ENCODE measurements at regions not wholly inside any gene's neighbourhood (a gene's known extent, or its start where the extent isn't known, plus 50 kb on each side); places are given as distances from the start of the nearest gene placed in this dataset.
"Not testable (repeated sequence)": the region's sequence is repeated elsewhere in the genome, so short reads cannot be mapped to it uniquely, and the experiment has no call there.

GRCh38 chrX:123788193-123788592, 55.3 kb upstream of the THOC2 start:
- H3K4me1 Mint-ChIP-seq; H3K9me3 Mint-ChIP-seq; H3K27ac Mint-ChIP-seq; H3K36me3 Mint-ChIP-seq (ENCODE audit: low read depth); DNase-seq; H3K4me3 Mint-ChIP-seq; POLR2A ChIA-PET; H3K27me3 Mint-ChIP-seq: not testable (repeated sequence)
- CTCF ChIA-PET = interaction anchor here (0.6 kb wide), 1 partner anchor 337 kb away, joined by 5 read pairs; no protein-coding TSS in a partner anchor

GRCh38 chrX:123788744-123789143, 55.9 kb upstream of the THOC2 start:
- Mint-ChIP-seq H3K27ac (no peak overlapping the region), H3K4me1 (peaks cover 6% of the 10 kb centered on the region), H3K4me3 (no peak overlapping the region), H3K9me3 (no peaks in the 10 kb centered on the region), H3K36me3 (ENCODE audit: low read depth) (no peaks in the 10 kb centered on the region), H3K27me3 (peaks cover 2% of the 10 kb centered on the region)
- no peak for DNase-seq
- POLR2A ChIA-PET = no interaction called here
- CTCF ChIA-PET = interaction anchor here (0.6 kb wide), 1 partner anchor 337 kb away, joined by 5 read pairs; no protein-coding TSS in a partner anchor

GRCh38 chrX:123797543-123798447, 62.1 kb upstream of the XIAP start:
- CTCF ChIA-PET = no interaction called here
- Mint-ChIP-seq H3K9me3 (no peaks in the 10 kb centered on the region), H3K27ac (no peak overlapping the region), H3K4me3 (no peak overlapping the region), H3K36me3 (ENCODE audit: low read depth) (no peaks in the 10 kb centered on the region), H3K27me3 (no peaks in the 10 kb centered on the region), H3K4me1 (no peaks in the 10 kb centered on the region)
- no peak for DNase-seq
- POLR2A ChIA-PET = no interaction called here

GRCh38 chrX:123798706-123799430, 61.0 kb upstream of the XIAP start:
- DNase-seq = not testable (repeated sequence)

GRCh38 chrX:123801901-123802300, 58.0 kb upstream of the XIAP start:
- Mint-ChIP-seq H3K27me3 (no peaks in the 10 kb centered on the region), H3K27ac (no peak overlapping the region), H3K9me3 (no peaks in the 10 kb centered on the region), H3K4me3 (no peak overlapping the region), H3K36me3 (ENCODE audit: low read depth) (no peaks in the 10 kb centered on the region), H3K4me1 (peaks cover 6% of the 10 kb centered on the region)
- POLR2A ChIA-PET = no interaction called here
- CTCF ChIA-PET = no interaction called here
- no peak for DNase-seq

More at GRCh38 chrX:123798706-123799430, 61.0 kb upstream of the XIAP start:
- H3K9me3 Mint-ChIP-seq; H3K27ac Mint-ChIP-seq; H3K4me1 Mint-ChIP-seq; H3K4me3 Mint-ChIP-seq; H3K27me3 Mint-ChIP-seq; H3K36me3 Mint-ChIP-seq (ENCODE audit: low read depth); POLR2A ChIA-PET; CTCF ChIA-PET: not testable (repeated sequence)

- DNase-seq = peak; percentile 17
- H3K9me3 Mint-ChIP-seq = no peaks in the 10 kb centered on the region
- H3K27me3 Mint-ChIP-seq = no peaks in the 10 kb centered on the region
- no peaks in the 10 kb centered on the region for H3K36me3 Mint-ChIP-seq (ENCODE audit: low read depth)
- CTCF ChIA-PET = interaction anchor here (0.5 kb wide), 1 partner anchor 59 kb away, joined by 3 read pairs; no protein-coding TSS in a partner anchor
- H3K4me1 Mint-ChIP-seq = peaks cover 6% of the 10 kb centered on the region
- POLR2A ChIA-PET = no interaction called here
- H3K27ac Mint-ChIP-seq = no peak overlapping the region
- H3K4me3 Mint-ChIP-seq = no peak overlapping the region
Observed at GRCh38 chrX:123803331-123803983, 56.4 kb upstream of the XIAP start.

GRCh38 chrX:123803984-123804365, 55.9 kb upstream of the XIAP start:
- POLR2A ChIA-PET = interaction anchor here (0.7 kb wide), 1 partner anchor 9 kb away, joined by 4 read pairs; no protein-coding TSS in a partner anchor
- H3K4me1 Mint-ChIP-seq; H3K27me3 Mint-ChIP-seq; H3K36me3 Mint-ChIP-seq (ENCODE audit: low read depth); H3K4me3 Mint-ChIP-seq; H3K9me3 Mint-ChIP-seq; H3K27ac Mint-ChIP-seq; CTCF ChIA-PET; DNase-seq: not testable (repeated sequence)

- CTCF ChIA-PET = no interaction called here
Observed at GRCh38 chrX:123807835-123808416, 51.9 kb upstream of the XIAP start.

GRCh38 chrX:123809854-123810375, 49.9 kb upstream of the XIAP start:
- ChIA-PET CTCF (no interaction called here), POLR2A (no interaction called here)
- H3K27ac Mint-ChIP-seq = no peak overlapping the region
- DNase-seq = no peak
- no peak overlapping the region for H3K4me3 Mint-ChIP-seq
- no peaks in the 10 kb centered on the region for H3K36me3 Mint-ChIP-seq (ENCODE audit: low read depth)
- H3K9me3 Mint-ChIP-seq = no peaks in the 10 kb centered on the region
- H3K4me1 Mint-ChIP-seq = no peaks in the 10 kb centered on the region
- H3K27me3 Mint-ChIP-seq = no peaks in the 10 kb centered on the region

More at GRCh38 chrX:123807835-123808416, 51.9 kb upstream of the XIAP start:
- H3K27me3 Mint-ChIP-seq = no peaks in the 10 kb centered on the region
- H3K36me3 Mint-ChIP-seq (ENCODE audit: low read depth) = no peaks in the 10 kb centered on the region
- no peaks in the 10 kb centered on the region for H3K9me3 Mint-ChIP-seq
- peaks cover 6% of the 10 kb centered on the region for H3K4me1 Mint-ChIP-seq
- DNase-seq = no peak
- POLR2A ChIA-PET = no interaction called here
- H3K27ac Mint-ChIP-seq = no peak overlapping the region
- H3K4me3 Mint-ChIP-seq = no peak overlapping the region

Data from activated CD4-positive, alpha-beta memory T cell treated with anti-CD3 and anti-CD28 coated beads, Interleukin-2, amount 10 ng/mL, durations not matched to agents 7 days and 5 days (primary cell).